H1 (cell line): ENCODE measurements at regions not wholly inside any gene's neighbourhood (a gene's known extent, or its start where the extent isn't known, plus 50 kb on each side); places are given as distances from the start of the nearest gene placed in this dataset.

Experiments used
- RBBP5 ChIP-seq: IDR thresholded peaks from 2 replicates; pipeline ENCODE4 v1.7.1; 2012; ENCODE audit warnings: low read depth, mild to moderate bottlenecking, inconsistent platforms, low read length, moderate library complexity, borderline replicate concordance
- TCF12 ChIP-seq: IDR thresholded peaks from 2 replicates; pipeline ENCODE4 v1.6.1; 2011; ENCODE audit warnings: low read depth, mild to moderate bottlenecking, low read length

GRCh38 chr10:64733980-64734379 lies 1212.8 kb downstream of the REEP3 start (continued):
- no peak for TF ChIP-seq TCF12
- TF ChIP-seq RBBP5: no peak
